Smooth muscle cell (in vitro differentiated cells): ENCODE measurements at regions not wholly inside any gene's neighbourhood (a gene's known extent, or its start where the extent isn't known, plus 50 kb on each side); places are given as distances from the start of the nearest gene placed in this dataset.

Source experiments
- DNase-seq: peaks from one replicate; lab custom pipeline; 2025; ENCODE audit not compliant: unreplicated experiment; lab: John Stamatoyannopoulos, UW
- H2AFZ ChIP-seq: fragments of 200-600 bp; sonication (generic); 2 replicates; pipeline ENCODE4 v1.6.0; 2016; ENCODE audit warnings: antibody characterized with exemption, low read depth, mild to moderate bottlenecking
- H3F3A ChIP-seq: fragments of 200-600 bp; sonication (generic); 2 replicates; pipeline ENCODE4 v1.6.0; 2017; ENCODE audit warnings: antibody characterized with exemption, low read depth
- H3K27ac ChIP-seq: fragments of 200-600 bp; sonication (generic); 2 replicates; pipeline ENCODE4 v1.5.1; 2016; ENCODE audit warnings: low read depth, mild to moderate bottlenecking
- H3K27me3 ChIP-seq: fragments of 200-600 bp; sonication (generic); 2 replicates; pipeline ENCODE4 v1.6.1; 2016; ENCODE audit warnings: low read depth, mild to moderate bottlenecking
- H3K36me3 ChIP-seq: fragments of 200-600 bp; sonication (generic); 2 replicates; pipeline ENCODE4 v1.5.1; 2016; ENCODE audit warnings: low read depth
- H3K4me1 ChIP-seq: fragments of 200-600 bp; sonication (generic); 2 replicates; pipeline ENCODE4 v1.5.1; 2016; ENCODE audit warnings: low read depth
- H3K4me2 ChIP-seq: fragments of 200-600 bp; sonication (generic); 2 replicates; pipeline ENCODE4 v1.6.0; 2016; ENCODE audit warnings: mild to moderate bottlenecking
- H3K4me3 ChIP-seq: fragments of 200-600 bp; sonication (generic); 2 replicates; pipeline ENCODE4 v1.5.1; 2016; ENCODE audit warnings: mild to moderate bottlenecking
- H3K79me2 ChIP-seq: fragments of 200-600 bp; sonication (generic); 2 replicates; pipeline ENCODE4 v1.6.0; 2016; ENCODE audit warnings: low read depth, mild to moderate bottlenecking
- H3K9ac ChIP-seq: fragments of 200-600 bp; sonication (generic); 2 replicates; pipeline ENCODE4 v1.6.0; 2016; ENCODE audit warnings: low read depth
- H3K9me3 ChIP-seq: fragments of 200-600 bp; sonication (generic); replicated peaks from 2 replicates; pipeline ENCODE4 v1.5.1; 2016; ENCODE audit warnings: low read depth
- H4K20me1 ChIP-seq: fragments of 200-600 bp; sonication (generic); 2 replicates; pipeline ENCODE4 v1.6.0; 2016; ENCODE audit warnings: low read depth
- WGBS: methylation state at CpG from one replicate; pipeline ENCODE4 v1.1.7; 2016; ENCODE audit warnings: low lambda C conversion rate; 5-methylcytosine and 5-hydroxymethylcytosine counted together
- TF ChIP-seq, protein P1 (sequence below): fragments of 200-600 bp; sonication (generic); IDR thresholded peaks from 2 replicates; pipeline ENCODE4 v1.5.1; 2017; ENCODE audit warnings: borderline replicate concordance, mild to moderate bottlenecking, antibody characterized with exemption; ENCODE audit not compliant: insufficient read depth, poor library complexity, severe bottlenecking

DNA sequence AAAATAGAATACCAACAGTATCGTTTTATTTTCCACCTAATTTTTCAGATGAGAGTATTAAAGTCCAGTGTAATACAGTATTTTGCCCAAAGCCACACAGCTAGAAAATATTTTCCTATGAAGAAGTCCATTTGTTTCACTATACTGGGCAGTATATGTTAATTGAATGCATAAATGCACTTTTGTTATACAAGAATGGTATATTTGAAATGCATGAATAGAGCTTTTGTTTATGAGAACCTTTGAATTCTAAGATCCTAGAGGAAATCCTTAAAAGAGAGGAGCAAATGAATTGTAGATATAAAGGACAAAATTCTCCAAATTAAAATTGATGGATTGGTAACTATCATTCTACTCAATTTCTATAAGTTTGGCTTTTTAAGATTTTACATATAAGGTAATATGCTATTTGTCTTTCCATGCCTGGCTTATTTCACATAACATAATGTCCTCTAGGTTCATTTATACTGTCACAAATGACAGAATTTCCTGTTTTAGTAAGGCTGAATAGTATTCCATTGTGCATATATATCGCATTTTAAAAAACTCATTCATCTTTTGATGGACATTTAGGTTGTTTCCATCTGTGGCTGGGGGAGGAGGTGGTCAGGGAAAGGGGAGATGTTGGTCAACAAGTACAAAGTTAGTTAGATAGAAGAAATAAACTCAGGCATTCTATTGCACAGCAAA lies 136.6 kb upstream of the DCN start:
- WGBS, result 73% methylated on average over 2 of the region's 2 CpGs
- Histone ChIP-seq H3K4me3 (no peak overlapping the region), H3K79me2 (no peaks in the 10 kb centered on the region), H3K9me3 (no peaks in the 10 kb centered on the region), H3K9ac (no peak overlapping the region), H3K36me3 (no peaks in the 10 kb centered on the region), H3K27me3 (no peaks in the 10 kb centered on the region), H2AFZ (no peak overlapping the region), H3K4me1 (peaks cover 9% of the 10 kb centered on the region), H3F3A (no peaks in the 10 kb centered on the region), H4K20me1 (no peaks in the 10 kb centered on the region), H3K27ac (peak overlapping the region; percentile 20), H3K4me2 (no peak overlapping the region)
- TF ChIP-seq, protein P1, sequence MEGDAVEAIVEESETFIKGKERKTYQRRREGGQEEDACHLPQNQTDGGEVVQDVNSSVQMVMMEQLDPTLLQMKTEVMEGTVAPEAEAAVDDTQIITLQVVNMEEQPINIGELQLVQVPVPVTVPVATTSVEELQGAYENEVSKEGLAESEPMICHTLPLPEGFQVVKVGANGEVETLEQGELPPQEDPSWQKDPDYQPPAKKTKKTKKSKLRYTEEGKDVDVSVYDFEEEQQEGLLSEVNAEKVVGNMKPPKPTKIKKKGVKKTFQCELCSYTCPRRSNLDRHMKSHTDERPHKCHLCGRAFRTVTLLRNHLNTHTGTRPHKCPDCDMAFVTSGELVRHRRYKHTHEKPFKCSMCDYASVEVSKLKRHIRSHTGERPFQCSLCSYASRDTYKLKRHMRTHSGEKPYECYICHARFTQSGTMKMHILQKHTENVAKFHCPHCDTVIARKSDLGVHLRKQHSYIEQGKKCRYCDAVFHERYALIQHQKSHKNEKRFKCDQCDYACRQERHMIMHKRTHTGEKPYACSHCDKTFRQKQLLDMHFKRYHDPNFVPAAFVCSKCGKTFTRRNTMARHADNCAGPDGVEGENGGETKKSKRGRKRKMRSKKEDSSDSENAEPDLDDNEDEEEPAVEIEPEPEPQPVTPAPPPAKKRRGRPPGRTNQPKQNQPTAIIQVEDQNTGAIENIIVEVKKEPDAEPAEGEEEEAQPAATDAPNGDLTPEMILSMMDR, result no peak
- DNase-seq, result no peak

DNA sequence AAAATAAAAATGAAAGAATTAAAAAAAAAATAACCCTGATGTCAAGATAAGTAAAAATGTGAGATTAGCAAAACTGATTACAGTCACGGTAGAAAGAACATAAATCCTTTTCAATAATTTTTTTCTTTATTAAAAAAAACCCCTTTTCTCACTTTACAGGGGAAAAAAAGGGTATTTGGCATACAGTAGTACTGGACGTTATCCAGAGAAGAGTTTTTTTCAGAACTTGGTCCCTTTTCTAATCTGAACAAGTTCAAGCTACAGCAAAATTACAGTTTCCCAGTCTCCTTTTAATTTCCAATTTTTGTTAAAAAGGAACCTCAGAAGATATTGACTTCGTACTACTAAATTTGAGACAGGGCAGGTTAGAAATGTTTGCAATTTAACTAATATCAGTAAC lies 134.7 kb upstream of the DCN start:
- Histone ChIP-seq H3K4me1 (peaks cover 9% of the 10 kb centered on the region), H4K20me1 (no peaks in the 10 kb centered on the region), H3K9ac (peak overlapping the region; percentile 51), H3K4me2 (peak overlapping the region; percentile 72), H3K4me3 (peak overlapping the region; percentile 27), H3K27ac (peak overlapping the region; percentile 88), H3K9me3 (no peaks in the 10 kb centered on the region), H3K79me2 (no peaks in the 10 kb centered on the region), H3K36me3 (no peaks in the 10 kb centered on the region), H3F3A (no peaks in the 10 kb centered on the region), H2AFZ (no peak overlapping the region), H3K27me3 (no peaks in the 10 kb centered on the region)
- DNase-seq, result no peak
- whole genome bisulfite sequencing, result 43% methylated on average over 3 of the region's 3 CpGs
- TF ChIP-seq, protein P1, result no peak

- Histone ChIP-seq H3K79me2 (no peaks in the 10 kb centered on the region), H3K9me3 (no peaks in the 10 kb centered on the region), H3K27me3 (no peaks in the 10 kb centered on the region), H3F3A (no peaks in the 10 kb centered on the region), H3K4me1 (peaks cover 9% of the 10 kb centered on the region), H3K9ac (peak overlapping the region; percentile 51), H3K27ac (peak overlapping the region; percentile 88), H3K4me3 (peak overlapping the region; percentile 27), H4K20me1 (no peaks in the 10 kb centered on the region), H3K36me3 (no peaks in the 10 kb centered on the region), H3K4me2 (peak overlapping the region; percentile 72), H2AFZ (no peak overlapping the region)
- TF ChIP-seq, protein P1, result no peak
- 18% methylated on average over 2 of the region's 2 CpGs for WGBS
- DNase-seq, result no peak
Observed at GRCh38 chr12:91316907-91317269, 134.3 kb upstream of the DCN start.
